ENCODE measurements at regions not wholly inside any gene's neighbourhood (a gene's known extent, or its start where the extent isn't known, plus 50 kb on each side); places are given as distances from the start of the nearest gene placed in this dataset.

- TF ChIP-seq CTCF (conservative IDR thresholded peaks at IDR 0.05; ENCODE audit: control insufficient read depth, insufficient read depth, low read depth, low read length): no peak
- no peak overlapping the region for H3K4me3 ChIP-seq (ENCODE audit: control insufficient read depth, low read depth, low read length)
- DNase-seq (ENCODE audit: low read depth): no peak
These were observed 162.2 kb downstream of the PIK3R1 start for GRCh38 chr5:68377733-68378132.

- TF ChIP-seq CTCF (conservative IDR thresholded peaks at IDR 0.05; ENCODE audit: control insufficient read depth, insufficient read depth, low read depth, low read length): no peak
- no peak for DNase-seq (ENCODE audit: low read depth)
- H3K4me3 ChIP-seq (ENCODE audit: control insufficient read depth, low read depth, low read length): no peak overlapping the region
These were observed 162.8 kb downstream of the PIK3R1 start for GRCh38 chr5:68378204-68378820.

- DNase-seq (ENCODE audit: low read depth): no peak
- no peak overlapping the region for H3K4me3 ChIP-seq (ENCODE audit: control insufficient read depth, low read depth, low read length)
- TF ChIP-seq CTCF (conservative IDR thresholded peaks at IDR 0.05; ENCODE audit: control insufficient read depth, insufficient read depth, low read depth, low read length): no peak
These were observed 163.9 kb downstream of the PIK3R1 start for GRCh38 chr5:68379275-68380036.

DNA sequence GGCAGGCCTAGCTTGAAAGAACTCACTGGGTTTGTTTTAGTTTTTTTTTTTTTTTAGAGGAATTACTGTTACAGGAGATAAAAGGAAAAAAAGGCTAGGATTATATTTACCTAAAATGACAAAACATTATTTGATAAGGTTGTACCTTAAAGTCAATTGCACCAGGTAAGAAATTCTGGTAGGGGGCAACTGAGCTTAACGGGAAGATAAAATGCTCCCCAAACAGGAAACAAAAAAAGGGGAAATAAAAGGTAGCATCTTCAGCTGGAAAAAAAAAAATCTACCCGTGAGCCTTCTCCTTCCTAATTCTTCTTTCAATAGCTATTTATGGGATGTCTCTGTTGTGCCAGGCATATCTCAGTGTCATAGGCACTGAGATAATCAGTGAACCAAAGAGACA lies 164.5 kb downstream of the PIK3R1 start:
- TF ChIP-seq CTCF (conservative IDR thresholded peaks at IDR 0.05; ENCODE audit: control insufficient read depth, insufficient read depth, low read depth, low read length): no peak
- H3K4me3 ChIP-seq (ENCODE audit: control insufficient read depth, low read depth, low read length): no peak overlapping the region
- no peak for DNase-seq (ENCODE audit: low read depth)

GRCh38 chr5:68381060-68381459 lies 165.5 kb downstream of the PIK3R1 start:
- no peak overlapping the region for H3K4me3 ChIP-seq (ENCODE audit: control insufficient read depth, low read depth, low read length)
- no peak for DNase-seq (ENCODE audit: low read depth)
- no peak for TF ChIP-seq CTCF (conservative IDR thresholded peaks at IDR 0.05; ENCODE audit: control insufficient read depth, insufficient read depth, low read depth, low read length)

DNA sequence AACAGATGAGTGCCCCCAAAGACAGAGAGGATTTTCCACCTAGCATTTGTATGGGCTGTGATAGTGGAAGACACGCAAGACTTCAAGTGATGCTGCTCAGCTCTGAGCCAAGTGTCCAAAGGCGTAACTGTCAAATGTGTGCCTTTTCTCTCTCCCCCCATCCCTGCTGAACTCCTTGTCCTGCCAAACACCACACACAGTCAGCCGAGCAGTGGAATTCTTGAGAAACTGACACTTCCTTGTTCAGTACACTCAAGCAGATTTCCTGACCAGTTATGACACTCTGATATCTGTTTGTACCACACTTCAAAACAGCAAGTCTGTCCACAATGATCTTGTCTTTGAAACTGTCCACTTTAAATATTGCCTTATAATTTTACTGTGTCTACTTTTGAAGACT lies 166.4 kb downstream of the PIK3R1 start:
- no peak overlapping the region for H3K4me3 ChIP-seq (ENCODE audit: control insufficient read depth, low read depth, low read length)
- no peak for TF ChIP-seq CTCF (conservative IDR thresholded peaks at IDR 0.05; ENCODE audit: control insufficient read depth, insufficient read depth, low read depth, low read length)
- DNase-seq (ENCODE audit: low read depth): no peak
